Retina (tissue), 1 donor: ENCODE measurements at regions not wholly inside any gene's neighbourhood (a gene's known extent, or its start where the extent isn't known, plus 50 kb on each side); places are given as distances from the start of the nearest gene placed in this dataset.

Experiments used
- DNase-seq: peaks from one replicate; pipeline ENCODE4 v3.0.0-alpha.2; 2016

- DNase-seq: no peak
These were observed 138.5 kb upstream of the QRFPR start for GRCh38 chr4:121519236-121519838.

GRCh38 chr4:121517241-121517640 lies 136.4 kb upstream of the QRFPR start:
- no peak for DNase-seq

GRCh38 chr4:121514443-121514842 lies 133.6 kb upstream of the QRFPR start:
- no peak for DNase-seq

- DNase-seq: no peak
These were observed 129.6 kb upstream of the QRFPR start for GRCh38 chr4:121510341-121510874.

GRCh38 chr4:121485190-121485804 lies 104.5 kb upstream of the QRFPR start:
- no peak for DNase-seq

GRCh38 chr4:121484633-121485032 lies 103.8 kb upstream of the QRFPR start:
- no peak for DNase-seq

GRCh38 chr4:121479808-121480207 lies 99.0 kb upstream of the QRFPR start:
- DNase-seq: no peak

GRCh38 chr4:121477480-121477879 lies 96.7 kb upstream of the QRFPR start:
- DNase-seq: no peak

GRCh38 chr4:121477079-121477478 lies 96.3 kb upstream of the QRFPR start:
- no peak for DNase-seq

GRCh38 chr4:121472937-121473721 lies 92.3 kb upstream of the QRFPR start:
- no peak for DNase-seq

GRCh38 chr4:121464854-121465253 lies 84.0 kb upstream of the QRFPR start:
- no peak for DNase-seq

GRCh38 chr4:121462660-121463261 lies 81.9 kb upstream of the QRFPR start:
- DNase-seq: no peak

- no peak for DNase-seq
These were observed 78.2 kb upstream of the QRFPR start for GRCh38 chr4:121459026-121459425.

- peak; percentile 28 for DNase-seq
These were observed 76.6 kb upstream of the QRFPR start for GRCh38 chr4:121457278-121457875.

GRCh38 chr4:121455285-121455684 lies 74.5 kb upstream of the QRFPR start:
- DNase-seq: no peak

GRCh38 chr4:121454251-121454979 lies 73.6 kb upstream of the QRFPR start:
- peak; percentile 43 for DNase-seq

GRCh38 chr4:121451310-121451709 lies 70.5 kb upstream of the QRFPR start:
- no peak for DNase-seq

GRCh38 chr4:121449416-121449815 lies 68.6 kb upstream of the QRFPR start:
- DNase-seq: no peak

GRCh38 chr4:121448231-121448630 lies 67.4 kb upstream of the QRFPR start:
- DNase-seq: no peak

- DNase-seq: no peak
These were observed 58.9 kb upstream of the QRFPR start for GRCh38 chr4:121439669-121440068.
